RKO (cell line): ENCODE measurements at regions not wholly inside any gene's neighbourhood (a gene's known extent, or its start where the extent isn't known, plus 50 kb on each side); places are given as distances from the start of the nearest gene placed in this dataset.
"Not testable (repeated sequence)": the region's sequence is repeated elsewhere in the genome, so short reads cannot be mapped to it uniquely, and the experiment has no call there.

ENCODE experiments used
- DNase-seq: peaks from one replicate; pipeline ENCODE4 v3.0.0-alpha.2; 2016; ENCODE audit warnings: low spot score

- DNase-seq = no peak
These were observed 1584.8 kb upstream of the ADGRL3 start for GRCh38 chr4:59615316-59615715.

- DNase-seq = no peak
These were observed 1570.8 kb upstream of the ADGRL3 start for GRCh38 chr4:59629348-59629747.

- DNase-seq = no peak
These were observed 1569.9 kb upstream of the ADGRL3 start for GRCh38 chr4:59630235-59630634.

- no peak for DNase-seq
These were observed 1569.2 kb upstream of the ADGRL3 start for GRCh38 chr4:59630922-59631321.

GRCh38 chr4:59637596-59637995, 1562.5 kb upstream of the ADGRL3 start:
- DNase-seq = no peak

DNA sequence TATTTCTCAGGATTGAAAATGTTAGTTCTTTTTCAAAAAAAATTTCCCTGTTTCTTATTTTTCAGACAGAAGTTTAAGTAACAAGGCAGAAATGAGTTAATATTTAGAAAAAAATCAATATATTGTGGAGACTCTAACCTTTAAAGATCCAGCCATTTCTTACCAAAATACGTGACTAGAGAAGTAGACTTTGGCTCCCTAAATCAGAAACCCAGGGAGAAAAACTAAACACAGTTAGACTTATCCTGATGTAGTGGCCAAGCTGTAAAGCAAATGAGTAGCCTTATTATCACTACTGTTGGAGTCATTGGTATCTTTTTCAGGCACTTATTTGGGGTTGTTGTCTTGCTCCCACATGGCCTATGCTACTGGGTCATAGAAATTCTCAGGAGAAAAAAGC, 1556.4 kb upstream of the ADGRL3 start:
- no peak for DNase-seq

DNA sequence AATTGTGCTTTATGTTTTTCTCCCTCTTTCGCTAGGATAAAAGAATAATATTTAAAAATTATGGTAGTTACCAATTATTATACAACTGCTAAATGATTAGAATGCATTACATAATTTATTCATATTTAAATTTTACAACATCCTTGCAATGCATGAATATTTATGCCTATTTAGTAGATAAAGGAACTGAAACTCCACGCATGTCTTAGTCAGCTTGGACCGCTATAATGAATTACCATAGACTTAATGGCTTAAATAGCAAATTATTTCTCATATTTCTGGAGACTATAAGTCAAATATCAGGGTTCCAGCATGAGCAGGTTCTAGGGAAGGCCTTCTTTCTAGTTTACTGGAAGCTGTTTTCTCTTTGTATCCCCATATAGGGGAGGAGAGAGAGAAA, 1555.4 kb upstream of the ADGRL3 start:
- no peak for DNase-seq

- no peak for DNase-seq
These were observed 1554.0 kb upstream of the ADGRL3 start for GRCh38 chr4:59646082-59646481.

DNA sequence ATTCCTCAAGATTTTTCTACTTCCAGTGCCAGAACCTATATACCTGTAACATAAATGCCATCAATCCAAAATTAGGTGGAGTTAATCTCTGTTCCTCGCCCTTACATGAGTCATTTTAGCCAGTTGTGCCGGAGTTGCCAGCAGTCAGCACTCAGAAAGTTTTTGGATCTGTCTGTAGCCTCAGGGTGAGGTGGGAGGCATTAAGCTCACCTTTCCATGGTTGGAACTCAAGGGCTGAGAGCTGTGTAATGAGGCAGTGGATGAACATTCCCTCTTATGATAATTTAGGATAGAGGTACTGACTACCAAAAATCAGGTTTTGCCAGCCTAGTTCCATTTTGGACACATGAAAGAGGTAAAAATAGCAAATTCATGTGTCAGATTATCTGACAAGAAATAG, 1553.1 kb upstream of the ADGRL3 start:
- no peak for DNase-seq

DNA sequence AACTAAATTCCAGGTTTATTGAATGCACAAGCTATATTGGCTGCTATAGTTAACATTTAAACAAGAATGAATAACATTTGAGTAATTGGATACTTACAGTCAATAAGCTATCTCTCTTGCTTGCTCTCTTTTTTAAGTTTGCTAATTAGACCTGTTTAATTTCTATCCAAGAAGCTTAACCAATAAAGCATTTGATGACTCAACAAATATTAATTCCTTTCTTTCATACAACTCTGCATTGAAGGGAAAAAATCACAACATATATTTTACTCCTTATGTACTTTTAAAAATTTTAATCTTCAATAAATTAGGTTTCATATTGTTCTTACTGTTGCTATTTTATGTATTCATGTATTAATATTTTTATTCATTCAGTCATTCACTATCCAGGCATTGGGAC, 1552.6 kb upstream of the ADGRL3 start:
- no peak for DNase-seq

DNA sequence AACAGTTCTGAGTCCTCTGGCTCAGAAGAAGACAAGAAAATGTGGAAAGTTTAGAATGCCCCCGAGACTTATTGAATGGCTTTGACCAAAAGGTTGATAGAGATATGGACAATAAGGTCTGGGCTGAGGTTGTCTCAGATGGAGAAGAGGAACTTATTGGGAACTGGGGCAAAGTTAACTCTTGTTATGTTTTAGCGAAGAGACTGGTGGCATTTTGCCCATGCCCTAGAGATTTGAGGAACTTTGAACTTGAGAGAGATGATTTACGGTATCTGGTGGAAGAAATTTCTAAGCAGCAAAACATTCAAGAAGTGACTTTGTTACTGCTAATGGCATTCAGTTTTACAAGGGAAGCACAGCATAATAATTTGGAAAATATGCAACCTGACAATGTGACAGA, 1549.3 kb upstream of the ADGRL3 start:
- no peak for DNase-seq

- DNase-seq = no peak
These were observed 1544.1 kb upstream of the ADGRL3 start for GRCh38 chr4:59655996-59656395.

DNA sequence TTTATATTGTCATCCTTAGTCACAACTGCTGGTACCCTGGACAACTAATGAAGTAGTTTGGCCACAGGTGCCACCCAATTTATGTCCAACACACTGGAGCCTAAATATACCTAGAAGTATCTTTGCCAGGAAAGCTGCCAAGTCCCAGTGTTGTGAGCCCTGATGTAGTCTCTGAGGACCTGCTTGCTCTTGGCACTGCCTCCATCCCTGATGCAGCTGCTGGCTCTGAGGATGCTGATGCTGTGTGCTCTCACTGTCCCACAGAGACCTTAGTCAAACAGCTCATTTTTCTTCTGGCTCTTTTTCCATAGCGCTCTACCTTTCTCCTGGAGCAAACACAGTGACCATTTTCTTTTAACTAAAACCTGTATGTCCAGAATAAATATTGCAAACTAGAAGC, 1535.4 kb upstream of the ADGRL3 start:
- no peak for DNase-seq

DNA sequence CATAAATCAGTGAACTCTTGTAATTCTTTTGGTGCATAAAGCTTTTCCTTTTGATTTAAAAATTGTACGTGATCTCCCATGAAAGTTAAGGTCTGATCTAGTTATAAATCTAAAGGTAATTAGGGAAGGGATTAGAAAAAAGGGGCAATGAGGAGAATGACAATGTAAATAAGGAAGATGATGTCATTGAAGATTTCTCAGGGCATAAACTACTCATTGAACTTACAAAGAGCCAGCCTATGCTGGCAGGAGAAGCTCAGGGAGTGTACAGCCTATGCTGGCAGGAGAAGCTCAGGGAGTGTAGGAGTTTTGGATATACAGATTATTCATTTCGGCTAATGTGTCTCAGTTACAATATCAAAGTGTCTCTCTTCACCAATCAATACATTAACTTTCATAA, 1533.5 kb upstream of the ADGRL3 start:
- DNase-seq = no peak

- no peak for DNase-seq
These were observed 1529.1 kb upstream of the ADGRL3 start for GRCh38 chr4:59671037-59671436.

DNA sequence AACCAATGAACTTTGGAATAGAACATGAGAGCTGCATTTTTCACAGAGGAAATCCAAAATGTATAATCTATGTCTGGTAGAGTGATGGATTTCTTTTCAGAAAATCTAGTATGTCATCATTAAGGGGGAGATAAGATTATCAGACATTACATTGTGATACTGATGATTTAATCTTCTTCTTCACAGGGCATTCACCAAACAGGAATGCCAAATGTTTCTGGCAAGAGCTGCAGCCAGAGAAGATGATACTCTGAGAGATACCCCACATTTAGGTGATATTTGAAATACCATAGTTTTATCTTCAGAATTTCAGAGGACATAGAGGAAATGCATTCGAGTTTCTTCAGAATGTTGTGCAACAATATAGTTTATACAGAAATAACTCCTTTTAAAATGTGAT, 1523.7 kb upstream of the ADGRL3 start:
- no peak for DNase-seq

DNA sequence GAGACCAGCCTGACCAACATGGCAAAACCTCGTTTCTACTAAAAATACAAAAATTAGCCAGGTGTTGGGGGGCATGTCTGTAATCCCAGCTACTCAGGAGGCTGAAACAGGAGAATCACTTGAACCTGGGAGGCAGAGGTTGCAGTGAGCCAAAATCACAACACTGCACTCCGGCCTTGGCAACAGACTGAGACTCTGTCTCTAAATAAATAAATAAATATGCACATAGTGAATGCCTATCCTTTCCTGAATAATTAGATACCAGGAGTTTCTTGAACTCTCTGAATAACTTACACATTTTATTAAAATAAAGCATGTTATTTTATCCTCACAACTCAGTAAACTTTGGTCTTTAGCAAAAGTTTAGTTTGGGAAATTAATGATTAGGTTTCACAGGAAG, 1523.1 kb upstream of the ADGRL3 start:
- DNase-seq = not testable (repeated sequence)

DNA sequence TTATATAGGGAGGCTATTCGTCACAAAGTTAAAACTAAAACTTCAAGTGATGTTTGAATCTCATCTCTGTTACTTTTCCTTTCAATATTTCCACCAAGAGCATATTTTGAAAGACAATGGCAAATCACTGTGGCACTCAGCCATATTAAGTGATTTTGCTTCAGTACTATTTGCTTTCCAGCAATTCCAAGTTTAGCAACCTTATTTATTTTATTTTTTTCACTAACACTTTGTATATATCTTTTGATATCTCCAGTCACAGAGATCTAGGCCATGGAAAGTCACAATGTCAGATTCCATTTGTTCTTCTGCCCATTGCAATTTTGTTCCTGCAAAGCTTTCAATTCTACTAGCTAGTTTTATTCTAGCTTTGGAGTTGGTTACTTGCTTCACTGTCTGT, 1514.5 kb upstream of the ADGRL3 start:
- DNase-seq = no peak

GRCh38 chr4:59689149-59689548, 1511.0 kb upstream of the ADGRL3 start:
- DNase-seq = no peak

DNA sequence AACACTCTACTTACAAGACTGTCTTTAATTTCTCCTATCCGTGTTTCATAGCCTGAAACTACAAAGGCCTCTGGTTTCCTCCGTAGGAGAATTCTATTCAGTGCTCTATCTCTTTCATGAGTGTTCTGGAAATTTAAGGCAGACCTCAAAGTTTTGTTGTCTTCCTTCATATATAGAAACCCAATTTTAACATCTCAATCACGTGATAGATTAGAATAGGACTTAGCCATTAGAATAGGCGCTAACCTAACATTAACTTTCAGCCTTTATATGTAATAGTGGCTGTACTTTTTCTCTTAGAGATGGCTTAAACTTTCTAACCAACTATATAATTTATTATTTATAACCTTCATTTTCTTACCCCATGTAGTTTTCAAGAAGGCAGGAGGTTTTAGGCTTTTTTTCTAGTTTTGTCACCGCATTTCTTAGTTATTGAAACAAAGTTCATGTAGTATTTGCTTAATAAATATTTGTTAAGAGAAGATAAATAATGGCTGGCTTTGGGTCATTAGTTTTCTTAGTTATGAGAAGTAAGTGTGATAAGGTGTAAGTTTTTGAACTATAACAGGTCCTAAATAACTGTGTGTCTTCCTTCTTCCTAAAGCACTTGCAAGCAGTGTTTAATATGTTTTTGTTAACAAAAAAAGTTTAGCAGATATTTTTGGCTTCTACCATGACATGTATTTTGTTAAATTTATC, 1504.6 kb upstream of the ADGRL3 start:
- DNase-seq = no peak

DNA sequence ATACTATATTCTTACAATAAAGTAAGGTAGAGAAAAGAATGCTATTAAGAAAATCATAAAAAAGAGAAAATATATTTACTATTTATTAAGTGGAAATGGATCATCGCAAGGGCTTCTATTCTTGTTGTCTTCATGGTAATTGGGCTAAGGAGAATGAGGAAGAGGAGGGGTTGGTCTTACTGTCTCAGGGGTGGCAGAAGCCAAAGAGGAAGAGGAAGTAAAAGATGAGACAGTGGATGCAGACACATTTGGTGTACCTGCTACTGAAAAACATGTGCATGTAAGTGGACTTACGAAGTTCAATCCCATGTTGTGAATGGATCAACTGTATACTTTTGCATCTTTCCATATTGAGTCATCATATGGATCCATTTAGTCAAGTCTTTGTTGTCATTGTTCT, 1502.1 kb upstream of the ADGRL3 start:
- no peak for DNase-seq

- no peak for DNase-seq
These were observed 1499.5 kb upstream of the ADGRL3 start for GRCh38 chr4:59700651-59701050.

DNA sequence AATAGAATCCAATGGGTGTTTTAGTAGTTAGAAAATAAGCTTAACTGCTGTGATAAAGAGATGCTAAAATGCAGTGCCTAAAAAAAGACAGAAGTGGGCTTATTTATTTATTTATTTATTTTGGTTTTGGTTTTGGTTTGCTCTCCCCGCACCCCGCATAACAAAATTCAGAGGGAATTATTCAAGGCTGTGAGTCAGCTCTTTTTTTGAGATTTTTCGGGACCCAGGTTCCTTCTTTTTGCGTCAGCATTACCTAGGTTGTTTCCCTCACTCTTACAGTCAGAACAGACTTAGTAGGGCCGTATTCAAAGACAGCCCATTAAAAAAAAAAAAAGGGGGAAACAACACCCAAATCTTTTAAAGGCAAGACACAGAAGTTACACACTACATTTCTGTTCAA, 1495.5 kb upstream of the ADGRL3 start:
- no peak for DNase-seq

DNA sequence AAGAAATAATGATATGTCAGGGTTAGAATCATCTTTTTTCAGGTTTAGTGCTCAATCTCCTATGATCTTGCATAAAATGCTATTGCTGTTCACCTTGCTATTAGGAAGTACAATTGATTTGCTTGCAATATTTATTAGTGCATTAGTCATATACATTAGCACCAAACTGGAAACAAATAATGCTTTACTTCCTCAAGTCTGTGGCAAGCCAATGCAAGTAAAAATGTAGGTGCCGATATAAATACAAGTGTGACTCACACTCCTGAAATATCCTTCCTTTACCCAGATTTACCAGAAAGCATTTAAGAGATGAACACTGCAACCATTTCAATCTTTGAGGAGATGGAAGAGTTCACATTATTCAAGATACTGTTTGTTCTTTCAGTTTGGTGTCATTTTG, 1487.7 kb upstream of the ADGRL3 start:
- no peak for DNase-seq

DNA sequence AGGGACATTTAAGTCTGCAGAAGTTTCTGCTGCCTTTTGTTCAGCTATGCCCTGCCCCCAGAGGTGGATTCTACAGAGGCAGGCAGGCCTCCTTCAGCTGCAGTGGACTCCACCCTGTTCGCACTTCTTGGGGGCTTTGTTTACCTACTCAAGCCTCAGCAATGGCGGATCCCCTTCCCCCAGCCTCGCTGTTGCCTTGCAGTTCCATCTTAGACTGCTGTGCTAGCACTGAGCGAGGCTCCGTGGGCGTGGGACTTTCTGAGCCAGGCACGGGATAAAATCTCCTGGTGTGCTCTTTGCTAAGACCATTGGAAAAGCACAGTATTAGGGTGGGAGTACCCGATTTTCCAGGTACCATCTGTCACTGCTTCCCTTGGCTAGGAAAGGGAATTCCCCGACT, 1475.8 kb upstream of the ADGRL3 start:
- not testable (repeated sequence) for DNase-seq
